Hepatocyte (in vitro differentiated cells): ENCODE measurements at regions not wholly inside any gene's neighbourhood (a gene's known extent, or its start where the extent isn't known, plus 50 kb on each side); places are given as distances from the start of the nearest gene placed in this dataset.
A peak's percentile ranks its signal among the peaks of the same experiment; 100 is the strongest.

Experiments used
- DNase-seq: peaks from one replicate; pipeline ENCODE4 v3.0.0-alpha.2; 2016; ENCODE audit warnings: low spot score
- H2AFZ ChIP-seq: fragments of 200-600 bp; sonication (generic); 2 replicates; pipeline ENCODE4 v1.6.0; 2016; ENCODE audit warnings: antibody characterized with exemption, mild to moderate bottlenecking
- H3K27ac ChIP-seq: fragments of 200-600 bp; sonication (generic); 2 replicates; pipeline ENCODE4 v1.5.1; 2016; ENCODE audit warnings: mild to moderate bottlenecking
- H3K27me3 ChIP-seq: fragments of 200-600 bp; sonication (generic); 2 replicates; pipeline ENCODE4 v1.6.1; 2016
- H3K36me3 ChIP-seq: fragments of 200-600 bp; sonication (generic); replicated peaks from 2 replicates; pipeline ENCODE4 v1.5.1; 2016; ENCODE audit warnings: low read depth; ENCODE audit not compliant: insufficient read depth
- H3K4me1 ChIP-seq: fragments of 200-600 bp; sonication (generic); 2 replicates; pipeline ENCODE4 v1.5.1; 2016; ENCODE audit warnings: mild to moderate bottlenecking, moderate library complexity; ENCODE audit not compliant: insufficient read depth
- H3K4me2 ChIP-seq: fragments of 200-600 bp; sonication (generic); 2 replicates; pipeline ENCODE4 v1.6.0; 2016
- H3K4me3 ChIP-seq: fragments of 200-600 bp; sonication (generic); 2 replicates; pipeline ENCODE4 v1.5.1; 2016; ENCODE audit warnings: mild to moderate bottlenecking
- H3K79me2 ChIP-seq: fragments of 200-600 bp; sonication (generic); 2 replicates; pipeline ENCODE4 v1.6.0; 2017; ENCODE audit warnings: mild to moderate bottlenecking
- H3K9me2 ChIP-seq: fragments of 200-600 bp; sonication (generic); replicated peaks from 2 replicates; pipeline ENCODE4 v1.6.0; 2017; ENCODE audit warnings: mild to moderate bottlenecking; ENCODE audit not compliant: insufficient read depth
- H3K9me3 ChIP-seq: fragments of 200-600 bp; sonication (generic); 2 replicates; pipeline ENCODE4 v1.5.1; 2016; ENCODE audit warnings: low read depth, mild to moderate bottlenecking
- H4K20me1 ChIP-seq: fragments of 200-600 bp; sonication (generic); 2 replicates; pipeline ENCODE4 v1.6.0; 2016; ENCODE audit warnings: mild to moderate bottlenecking; ENCODE audit not compliant: insufficient read depth, poor library complexity, severe bottlenecking
- CTCF ChIP-seq: fragments of 200-600 bp; sonication (generic); IDR thresholded peaks from 2 replicates; pipeline ENCODE4 v1.5.1; 2016; ENCODE audit warnings: antibody characterized with exemption, mild to moderate bottlenecking; ENCODE audit not compliant: poor library complexity
- EZH2 ChIP-seq: fragments of 200-600 bp; sonication (generic); IDR thresholded peaks from 2 replicates; pipeline ENCODE4 v1.6.1; 2016; ENCODE audit warnings: antibody characterized with exemption, mild to moderate bottlenecking, borderline replicate concordance
- EZH2phosphoT487 ChIP-seq: fragments of 200-600 bp; sonication (generic); IDR thresholded peaks from one replicate; pipeline ENCODE4 v1.6.1; 2018; ENCODE audit warnings: antibody characterized with exemption, mild to moderate bottlenecking, low read depth, moderate library complexity; ENCODE audit not compliant: unreplicated experiment, severe bottlenecking
- WGBS: methylation state at CpG from one replicate; pipeline ENCODE4 v1.1.6; 2016; ENCODE audit warnings: low lambda C conversion rate; ENCODE audit errors: missing lambda C conversion rate; 5-methylcytosine and 5-hydroxymethylcytosine counted together

DNA sequence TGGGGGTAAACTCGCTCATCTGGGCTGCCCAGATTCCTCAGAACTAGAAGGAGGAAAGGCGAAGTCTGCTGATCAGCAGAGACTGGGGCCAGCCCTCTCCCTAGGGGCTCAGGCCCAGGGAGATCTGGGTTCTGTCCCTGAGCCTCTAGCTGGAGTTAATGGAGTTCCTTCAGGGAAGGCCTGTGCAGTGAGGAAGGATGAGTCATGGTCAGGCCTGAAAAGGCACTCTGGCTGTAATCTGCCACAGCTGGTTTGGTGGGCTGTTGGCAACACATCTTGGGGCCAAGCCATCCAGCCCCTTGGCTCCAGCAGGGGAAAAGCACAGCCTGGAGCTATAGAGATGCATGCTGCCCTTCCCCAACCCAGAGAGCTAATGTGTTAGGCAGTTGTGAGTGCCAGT, 459.6 kb downstream of the PRELID2 start:
- Histone ChIP-seq H2AFZ (no peak overlapping the region), H3K27me3 (no peaks in the 10 kb centered on the region), H3K36me3 (no peaks in the 10 kb centered on the region), H3K4me3 (no peak overlapping the region), H3K9me3 (no peaks in the 10 kb centered on the region), H3K4me1 (no peaks in the 10 kb centered on the region), H4K20me1 (no peaks in the 10 kb centered on the region), H3K27ac (no peak overlapping the region), H3K4me2 (no peak overlapping the region), H3K79me2 (no peaks in the 10 kb centered on the region), H3K9me2 (no peaks in the 10 kb centered on the region)
- WGBS = 84% methylated on average over 2 of the region's 2 CpGs
- TF ChIP-seq EZH2phosphoT487 (no peak), EZH2 (no peak), CTCF (no peak)
- DNase-seq = no peak

DNA sequence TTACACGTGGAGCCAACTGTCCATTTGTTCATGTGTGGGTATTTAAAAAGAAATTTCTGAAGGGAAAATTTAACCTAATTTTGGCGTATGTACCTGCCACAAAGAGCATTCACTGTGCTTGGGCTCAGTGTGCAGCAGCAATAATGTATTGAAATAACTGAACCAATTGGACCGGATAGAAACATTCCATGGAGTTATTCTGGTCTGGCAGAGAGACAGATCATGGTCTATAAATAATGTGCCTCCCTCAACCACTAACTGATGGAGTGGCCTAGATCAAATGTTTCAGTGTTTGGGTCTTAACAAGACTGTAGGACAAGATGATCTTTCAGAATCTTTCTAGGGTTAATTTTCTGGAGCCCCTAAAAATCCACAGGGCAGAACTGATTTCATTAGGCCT, 469.7 kb downstream of the PRELID2 start:
- Histone ChIP-seq H3K27me3 (no peaks in the 10 kb centered on the region), H3K4me3 (no peak overlapping the region), H3K79me2 (no peaks in the 10 kb centered on the region), H3K36me3 (no peaks in the 10 kb centered on the region), H4K20me1 (no peaks in the 10 kb centered on the region), H3K27ac (no peak overlapping the region), H3K4me2 (no peak overlapping the region), H3K9me3 (no peaks in the 10 kb centered on the region), H3K9me2 (no peaks in the 10 kb centered on the region), H3K4me1 (no peaks in the 10 kb centered on the region), H2AFZ (no peak overlapping the region)
- no peak for TF ChIP-seq EZH2phosphoT487
- no peak for TF ChIP-seq EZH2
- TF ChIP-seq CTCF = no peak
- WGBS = 85% methylated on average over 3 of the region's 3 CpGs
- DNase-seq = no peak

- Histone ChIP-seq H3K27me3 (no peaks in the 10 kb centered on the region), H3K9me2 (no peaks in the 10 kb centered on the region), H3K9me3 (no peaks in the 10 kb centered on the region), H3K36me3 (no peaks in the 10 kb centered on the region), H2AFZ (no peak overlapping the region), H3K27ac (peak overlapping the region; percentile 11), H3K4me3 (no peak overlapping the region), H3K4me1 (no peaks in the 10 kb centered on the region), H3K79me2 (no peaks in the 10 kb centered on the region), H4K20me1 (no peaks in the 10 kb centered on the region), H3K4me2 (no peak overlapping the region)
- peak; percentile 12 for DNase-seq
- WGBS = 77% methylated on average over 2 of the region's 2 CpGs
- no peak for TF ChIP-seq CTCF
- TF ChIP-seq EZH2 = no peak
- no peak for TF ChIP-seq EZH2phosphoT487
These were observed 472.9 kb downstream of the PRELID2 start for GRCh38 chr5:145362266-145362665.

- Histone ChIP-seq H2AFZ (no peak overlapping the region), H3K9me3 (no peaks in the 10 kb centered on the region), H3K4me1 (no peaks in the 10 kb centered on the region), H3K4me2 (no peak overlapping the region), H4K20me1 (no peaks in the 10 kb centered on the region), H3K27me3 (no peaks in the 10 kb centered on the region), H3K4me3 (no peak overlapping the region), H3K36me3 (no peaks in the 10 kb centered on the region), H3K27ac (no peak overlapping the region), H3K79me2 (no peaks in the 10 kb centered on the region), H3K9me2 (no peaks in the 10 kb centered on the region)
- TF ChIP-seq EZH2 = no peak
- TF ChIP-seq EZH2phosphoT487 = no peak
- no peak for TF ChIP-seq CTCF
- no peak for DNase-seq
These were observed 474.2 kb downstream of the PRELID2 start for GRCh38 chr5:145360936-145361335.
